OCI-LY3 (cell line): ENCODE measurements at regions not wholly inside any gene's neighbourhood (a gene's known extent, or its start where the extent isn't known, plus 50 kb on each side); places are given as distances from the start of the nearest gene placed in this dataset.
A peak's percentile ranks its signal among the peaks of the same experiment; 100 is the strongest.

Experiments used
- H2AFZ ChIP-seq: fragments of 200-600, 300-600 bp; shearing (Covaris generic); 2 replicates; pipeline ENCODE4 v1.6.0; 2014; ENCODE audit warnings: antibody characterized with exemption, low read depth, low read length
- H3K27ac ChIP-seq: fragments of 200-600, 300-600 bp; sonication (generic); 2 replicates; pipeline ENCODE4 v1.5.1; 2014; ENCODE audit warnings: mild to moderate bottlenecking, low read length, moderate library complexity, mixed read lengths
- H3K27me3 ChIP-seq: fragments of 200-600, 300-600 bp; sonication (generic); 2 replicates; pipeline ENCODE4 v1.6.1; 2014; ENCODE audit warnings: low read depth, low read length, mixed read lengths
- H3K36me3 ChIP-seq: fragments of 200-600, 300-600 bp; sonication (generic); replicated peaks from 2 replicates; pipeline ENCODE3; 2014; ENCODE audit warnings: low read depth, low read length, mixed read lengths
- H3K4me1 ChIP-seq: fragments of 300-600, 200-600 bp; sonication (generic); 2 replicates; pipeline ENCODE4 v1.6.1; 2014; ENCODE audit warnings: low read length, mixed read lengths
- H3K4me2 ChIP-seq: fragments of 200-600, 300-600 bp; sonication (generic); 2 replicates; pipeline ENCODE4 v1.6.1; 2014; ENCODE audit warnings: low read length, mixed read lengths
- H3K4me3 ChIP-seq: fragments of 300-600, 200-600 bp; sonication (generic); 2 replicates; pipeline ENCODE4 v1.5.1; 2014; ENCODE audit warnings: antibody characterized with exemption, mild to moderate bottlenecking, low read length, moderate library complexity
- H3K79me2 ChIP-seq: fragments of 300-600, 200-600 bp; shearing (Covaris generic); 2 replicates; pipeline ENCODE4 v1.6.1; 2014; ENCODE audit warnings: mild to moderate bottlenecking, low read length, mixed read lengths
- H3K9ac ChIP-seq: fragments of 300-600, 200-600 bp; shearing (Covaris generic); 2 replicates; pipeline ENCODE4 v1.6.0; 2014; ENCODE audit warnings: mild to moderate bottlenecking, low read length, moderate library complexity
- H3K9me3 ChIP-seq: fragments of 200-600, 300-600 bp; shearing (Covaris generic); 2 replicates; pipeline ENCODE4 v1.6.1; 2014; ENCODE audit warnings: low read length, mixed read lengths; ENCODE audit not compliant: insufficient read depth
- H4K20me1 ChIP-seq: fragments of 200-600, 300-600 bp; sonication (generic); 2 replicates; pipeline ENCODE4 v1.6.1; 2016; ENCODE audit warnings: low read length, mixed read lengths; ENCODE audit not compliant: insufficient read depth
- CTCF ChIP-seq: fragments of 200-600, 300-600 bp; sonication (generic); IDR thresholded peaks from 2 replicates; pipeline ENCODE4 v1.5.1; 2014; ENCODE audit warnings: antibody characterized with exemption, low read length, low read depth
- EZH2phosphoT487 ChIP-seq: fragments of 200-600 bp; shearing (Covaris generic); IDR thresholded peaks from 2 replicates; pipeline ENCODE4 v1.6.1; 2018; ENCODE audit warnings: antibody characterized with exemption, mixed run types, low read depth

GRCh38 chr13:74287724-74288169 is 153.5 kb upstream of the KLF12 start:
- Histone ChIP-seq H3K4me2 (peak overlapping the region; percentile 82), H4K20me1 (no peaks in the 10 kb centered on the region), H3K79me2 (no peaks in the 10 kb centered on the region), H3K9me3 (no peaks in the 10 kb centered on the region), H3K27me3 (peaks cover 4% of the 10 kb centered on the region; the same call in 1 of the 2 replicates), H3K36me3 (no peaks in the 10 kb centered on the region), H2AFZ (no peak overlapping the region), H3K4me3 (peak overlapping the region; percentile 71), H3K27ac (no peak overlapping the region), H3K9ac (peak overlapping the region; percentile 27; the same call in 1 of the 2 replicates), H3K4me1 (peaks cover 40% of the 10 kb centered on the region)
- TF ChIP-seq EZH2phosphoT487 (no peak), CTCF (peak; percentile 25; the same call in 1 of the 2 replicates)

- H2AFZ ChIP-seq, result no peak overlapping the region
- H3K27ac ChIP-seq, result no peak overlapping the region
- H4K20me1 ChIP-seq, result no peaks in the 10 kb centered on the region
- no peaks in the 10 kb centered on the region for H3K9me3 ChIP-seq
- no peak overlapping the region for H3K4me2 ChIP-seq
- H3K36me3 ChIP-seq, result no peaks in the 10 kb centered on the region
- TF ChIP-seq EZH2phosphoT487, result no peak
- no peak for TF ChIP-seq CTCF
- H3K4me1 ChIP-seq, result peaks cover under 1% of the 10 kb centered on the region
- no peak overlapping the region for H3K9ac ChIP-seq
- no peaks in the 10 kb centered on the region for H3K27me3 ChIP-seq
- no peak overlapping the region for H3K4me3 ChIP-seq
- no peaks in the 10 kb centered on the region for H3K79me2 ChIP-seq
These were observed 146.7 kb upstream of the KLF12 start for GRCh38 chr13:74280795-74281490.

GRCh38 chr13:74280093-74280794 is 146.0 kb upstream of the KLF12 start:
- no peaks in the 10 kb centered on the region for H3K9me3 ChIP-seq
- no peaks in the 10 kb centered on the region for H3K36me3 ChIP-seq
- no peaks in the 10 kb centered on the region for H3K4me1 ChIP-seq
- no peak overlapping the region for H3K4me2 ChIP-seq
- H3K79me2 ChIP-seq, result no peaks in the 10 kb centered on the region
- H3K27ac ChIP-seq, result no peak overlapping the region
- no peak overlapping the region for H3K9ac ChIP-seq
- no peak overlapping the region for H3K4me3 ChIP-seq
- no peak for TF ChIP-seq EZH2phosphoT487
- H2AFZ ChIP-seq, result no peak overlapping the region
- H4K20me1 ChIP-seq, result no peaks in the 10 kb centered on the region
- H3K27me3 ChIP-seq, result no peaks in the 10 kb centered on the region

- no peak overlapping the region for H3K4me3 ChIP-seq
- H3K36me3 ChIP-seq, result no peaks in the 10 kb centered on the region
- no peaks in the 10 kb centered on the region for H4K20me1 ChIP-seq
- no peak overlapping the region for H2AFZ ChIP-seq
- H3K9ac ChIP-seq, result no peak overlapping the region
- no peaks in the 10 kb centered on the region for H3K4me1 ChIP-seq
- H3K4me2 ChIP-seq, result no peak overlapping the region
- H3K27ac ChIP-seq, result no peak overlapping the region
- TF ChIP-seq CTCF (no peak), EZH2phosphoT487 (no peak)
- H3K27me3 ChIP-seq, result no peaks in the 10 kb centered on the region
- H3K79me2 ChIP-seq, result no peaks in the 10 kb centered on the region
- no peaks in the 10 kb centered on the region for H3K9me3 ChIP-seq
These were observed 144.7 kb upstream of the KLF12 start for GRCh38 chr13:74278901-74279300.
